Suppressor macrophage (primary cell): ENCODE measurements at regions not wholly inside any gene's neighbourhood (a gene's known extent, or its start where the extent isn't known, plus 50 kb on each side); places are given as distances from the start of the nearest gene placed in this dataset.

Experiments
- DNase-seq, 4 experiments: peaks; one replicate each; pipeline ENCODE4 v3.0.0-alpha.2; 2020 to 2022

- DNase-seq = no peak
Observed at GRCh38 chr13:30126903-30127428, 180.4 kb downstream of the KATNAL1 start.

DNA sequence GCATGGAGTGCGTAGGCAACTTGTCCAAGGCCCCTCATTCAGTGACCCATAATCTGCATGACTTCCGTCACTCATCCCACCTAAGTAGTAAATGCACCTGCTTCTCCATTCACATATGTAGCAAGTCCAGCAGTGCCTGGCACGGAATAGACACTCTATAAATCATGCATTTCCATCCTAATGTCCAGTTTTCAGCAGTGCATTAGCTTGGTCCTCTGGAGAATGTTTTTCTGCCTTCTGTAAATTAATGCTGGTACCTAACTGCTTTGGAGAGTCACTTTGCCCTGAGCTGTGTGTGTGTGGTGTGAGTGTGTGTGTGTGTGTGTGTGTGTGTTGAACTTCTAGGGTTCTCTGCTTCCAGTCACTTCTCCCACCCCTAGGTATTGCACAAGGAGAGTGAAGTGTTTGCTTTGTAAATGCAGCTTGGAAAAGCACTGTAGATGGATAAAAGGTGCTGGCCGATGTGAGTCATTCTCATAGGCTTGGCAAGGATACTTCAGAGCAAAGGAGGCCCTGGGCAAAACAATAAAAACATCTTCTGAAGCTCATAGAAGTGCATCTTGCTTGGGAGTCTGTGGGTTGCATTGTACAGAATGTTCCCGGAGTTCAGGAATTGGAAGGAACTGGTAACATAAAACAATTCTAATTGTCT lies 181.8 kb downstream of the KATNAL1 start:
- no peak for DNase-seq

DNA sequence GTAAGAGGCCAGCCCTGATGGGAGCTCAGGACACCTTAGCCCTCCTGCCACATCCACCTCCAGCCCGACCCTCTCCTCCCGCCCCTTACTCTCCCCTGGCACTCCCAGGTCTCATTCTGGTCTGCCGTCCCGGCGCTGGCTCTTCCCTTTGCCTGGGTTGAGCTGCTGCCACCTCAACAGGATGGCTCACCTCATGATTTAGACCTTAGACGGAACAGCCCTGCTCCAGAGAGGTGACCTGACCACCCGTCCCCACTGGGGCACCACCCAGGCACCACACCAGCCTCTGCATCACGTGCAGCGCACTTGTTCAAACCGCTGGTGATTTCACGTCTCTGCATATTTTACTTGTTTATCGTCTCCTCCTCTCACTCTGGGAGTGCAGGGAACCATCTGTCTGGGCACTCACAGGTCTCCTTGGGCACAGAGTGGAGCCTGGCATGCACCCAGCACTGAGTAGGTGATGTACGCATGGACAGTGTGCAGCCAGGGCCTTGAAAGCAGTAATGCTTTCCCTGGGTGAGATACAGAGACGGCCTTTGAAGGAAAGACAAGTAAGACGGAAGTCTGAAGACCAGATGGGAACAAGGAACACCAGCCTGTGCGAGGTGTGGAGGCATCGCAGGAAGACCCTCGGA lies 183.1 kb downstream of the KATNAL1 start:
- DNase-seq = no peak

DNA sequence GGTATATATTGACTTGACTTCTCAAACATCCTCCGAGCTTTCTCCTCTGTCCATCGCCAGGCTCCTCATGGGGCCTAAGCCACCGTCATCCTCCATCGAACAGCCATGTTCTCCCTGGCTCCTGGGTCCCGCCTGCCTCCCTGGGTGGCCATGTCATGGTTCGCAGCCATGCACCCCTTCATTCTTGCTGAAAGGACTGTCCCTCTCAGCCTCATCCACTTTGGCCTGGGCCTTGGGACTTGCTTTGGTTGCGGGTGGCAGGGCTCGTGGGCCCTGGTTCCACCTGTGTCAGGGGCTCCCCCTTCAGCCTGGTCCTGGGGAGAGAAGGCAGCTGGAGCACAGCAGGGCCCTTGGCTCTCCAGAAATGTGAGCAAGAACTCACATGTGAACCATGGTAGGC lies 183.8 kb downstream of the KATNAL1 start:
- DNase-seq = no peak

GRCh38 chr13:30121666-30122065 lies 185.7 kb downstream of the KATNAL1 start:
- DNase-seq = no peak

DNA sequence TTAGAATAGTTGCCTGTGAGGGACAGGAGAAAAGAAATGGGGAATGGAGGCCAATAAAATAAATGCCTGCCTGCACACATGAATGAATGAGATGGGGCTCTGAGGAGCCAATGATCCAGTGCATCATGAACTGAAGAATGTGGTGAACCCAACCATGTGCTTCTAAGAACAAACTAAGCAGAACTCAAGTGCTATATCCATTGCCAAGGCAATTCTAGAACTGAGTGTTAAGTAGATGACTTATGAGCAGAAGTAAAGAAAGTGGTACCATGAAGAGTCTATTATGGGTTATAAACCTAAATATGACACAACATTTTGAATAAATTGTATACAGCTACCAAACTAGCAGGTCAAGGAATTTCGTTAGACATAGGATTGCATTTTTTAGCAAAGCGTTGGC lies 186.1 kb downstream of the KATNAL1 start:
- no peak for DNase-seq

- DNase-seq = no peak
Observed at GRCh38 chr13:30120133-30120822, 187.1 kb downstream of the KATNAL1 start.

GRCh38 chr13:30119476-30119875 lies 187.9 kb downstream of the KATNAL1 start:
- DNase-seq = no peak

GRCh38 chr13:30116379-30116778 lies 191.0 kb downstream of the KATNAL1 start:
- no peak for DNase-seq

DNA sequence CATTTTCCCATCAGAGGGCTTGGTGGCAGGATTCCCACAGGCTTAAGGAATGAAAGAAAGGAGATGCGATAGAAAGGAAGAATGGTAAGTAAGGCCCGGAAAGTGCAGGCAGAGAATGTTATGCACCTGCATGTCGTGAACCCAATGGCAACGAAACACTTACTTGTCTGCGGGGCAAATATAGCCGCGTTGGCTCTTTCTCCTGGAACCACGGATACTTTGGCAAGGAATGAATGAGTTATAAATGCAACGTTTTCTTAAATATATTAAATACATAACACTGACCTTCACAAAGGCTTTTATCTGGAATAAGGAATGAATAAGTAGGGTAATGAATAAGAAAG lies 192.1 kb downstream of the KATNAL1 start:
- DNase-seq = no peak

DNA sequence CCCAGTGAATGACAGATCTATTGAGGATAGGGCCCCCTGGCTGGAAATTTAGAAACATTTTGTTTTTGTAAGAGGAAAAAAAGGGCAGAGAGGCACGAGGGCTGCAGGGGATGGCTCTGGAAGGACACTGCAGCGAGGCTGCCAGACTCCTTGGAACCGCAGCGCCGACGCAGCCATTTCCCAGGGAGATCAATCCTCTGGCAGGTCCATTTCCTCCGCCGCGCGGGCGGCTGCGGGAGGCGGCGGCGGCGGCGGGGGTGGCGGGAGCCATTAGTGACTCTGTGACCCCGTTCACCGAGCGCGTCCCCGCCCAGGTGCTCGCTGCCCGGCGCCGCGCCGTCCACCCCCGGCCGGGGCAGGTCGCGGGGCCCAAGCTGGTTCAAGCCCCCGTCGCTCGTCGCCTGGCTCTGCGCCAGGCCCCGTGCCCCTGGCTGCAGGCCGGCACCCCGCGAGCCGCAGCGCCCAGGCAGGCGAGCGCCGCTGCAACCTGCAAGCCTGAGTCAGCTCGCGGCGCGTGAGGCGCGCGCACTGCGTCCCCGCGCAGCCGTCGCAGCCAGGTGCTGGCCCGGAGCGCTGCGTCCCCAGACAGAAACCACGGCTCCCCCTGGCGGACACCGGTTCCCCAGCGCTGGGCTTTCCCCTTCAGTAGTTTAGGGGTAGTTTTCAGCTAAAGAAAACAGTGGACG lies 192.6 kb downstream of the KATNAL1 start:
- peak; percentile 81 to 94 (median 90) for DNase-seq

DNA sequence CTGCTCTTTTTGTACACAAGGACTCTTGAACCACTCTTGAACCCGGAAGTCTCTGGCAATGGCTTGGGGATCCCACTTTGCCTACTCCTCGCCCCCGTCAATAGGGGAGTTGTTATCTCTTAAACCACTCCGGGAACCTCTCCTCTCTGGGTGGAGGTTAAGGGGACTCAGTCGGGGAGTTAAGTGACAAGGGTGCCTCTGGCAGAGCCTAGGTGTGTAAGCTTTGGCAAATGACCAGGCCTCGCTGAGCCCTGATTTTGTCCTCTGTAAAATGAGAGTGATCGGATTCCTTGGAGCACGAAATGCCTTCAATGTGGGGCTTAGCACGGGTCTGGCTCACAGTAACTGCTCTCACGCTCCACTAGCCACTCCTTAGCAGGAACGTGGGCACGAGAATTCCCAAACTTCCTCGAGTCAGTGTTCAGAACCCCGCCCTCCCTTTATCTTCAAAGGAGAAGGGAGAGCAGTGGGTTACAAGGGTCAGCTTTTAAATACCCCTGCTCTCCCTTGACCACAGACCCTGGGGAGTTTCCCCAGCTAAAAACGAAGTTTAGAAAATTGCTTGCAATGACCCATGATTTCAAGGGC lies 193.3 kb downstream of the KATNAL1 start:
- no peak for DNase-seq

DNA sequence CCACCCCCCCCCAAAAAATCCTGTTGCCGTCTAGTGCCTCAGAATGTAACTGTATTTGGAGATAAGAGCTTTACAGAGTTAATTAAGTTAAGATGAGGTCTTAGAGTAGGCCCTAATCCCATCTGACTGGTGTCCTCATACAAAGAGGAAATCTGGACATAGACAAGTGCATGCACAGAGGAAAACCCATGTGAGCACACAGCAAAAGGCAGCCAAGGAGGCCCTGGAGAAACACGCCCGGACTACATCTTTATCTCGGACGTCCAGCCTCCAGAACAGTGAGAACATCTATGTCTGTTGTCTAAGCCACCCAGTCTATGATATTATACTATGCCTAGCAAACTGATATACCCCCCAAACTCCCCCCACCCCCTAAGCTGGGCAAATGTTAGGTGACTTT lies 193.8 kb downstream of the KATNAL1 start:
- DNase-seq = peak in 2 of 4 experiments; percentile 23 to 26

- DNase-seq = peak; percentile 88 to 94 (median 92)
Observed at GRCh38 chr13:30112602-30113435, 194.5 kb downstream of the KATNAL1 start.

DNA sequence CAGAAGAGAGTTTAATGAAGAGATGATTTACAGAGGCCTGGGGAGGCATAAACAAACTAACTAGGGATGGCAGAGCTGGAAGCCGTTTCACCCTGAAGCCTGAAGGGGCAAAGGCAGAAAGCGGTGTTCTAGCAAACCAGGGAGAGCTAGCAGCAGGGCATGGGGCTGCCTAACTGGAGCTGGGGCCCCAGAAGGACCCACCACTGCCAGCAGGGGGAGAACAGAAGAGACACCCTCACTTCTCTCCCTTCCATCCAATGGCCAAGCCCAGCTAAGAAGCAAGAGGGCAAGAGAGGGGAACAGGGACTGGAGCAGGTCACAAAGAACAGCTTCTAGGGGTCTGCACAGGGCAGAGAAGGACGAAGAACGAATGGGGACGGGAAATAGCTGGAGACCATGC lies 195.5 kb downstream of the KATNAL1 start:
- DNase-seq = peak; percentile 16 to 41 (median 32)

DNA sequence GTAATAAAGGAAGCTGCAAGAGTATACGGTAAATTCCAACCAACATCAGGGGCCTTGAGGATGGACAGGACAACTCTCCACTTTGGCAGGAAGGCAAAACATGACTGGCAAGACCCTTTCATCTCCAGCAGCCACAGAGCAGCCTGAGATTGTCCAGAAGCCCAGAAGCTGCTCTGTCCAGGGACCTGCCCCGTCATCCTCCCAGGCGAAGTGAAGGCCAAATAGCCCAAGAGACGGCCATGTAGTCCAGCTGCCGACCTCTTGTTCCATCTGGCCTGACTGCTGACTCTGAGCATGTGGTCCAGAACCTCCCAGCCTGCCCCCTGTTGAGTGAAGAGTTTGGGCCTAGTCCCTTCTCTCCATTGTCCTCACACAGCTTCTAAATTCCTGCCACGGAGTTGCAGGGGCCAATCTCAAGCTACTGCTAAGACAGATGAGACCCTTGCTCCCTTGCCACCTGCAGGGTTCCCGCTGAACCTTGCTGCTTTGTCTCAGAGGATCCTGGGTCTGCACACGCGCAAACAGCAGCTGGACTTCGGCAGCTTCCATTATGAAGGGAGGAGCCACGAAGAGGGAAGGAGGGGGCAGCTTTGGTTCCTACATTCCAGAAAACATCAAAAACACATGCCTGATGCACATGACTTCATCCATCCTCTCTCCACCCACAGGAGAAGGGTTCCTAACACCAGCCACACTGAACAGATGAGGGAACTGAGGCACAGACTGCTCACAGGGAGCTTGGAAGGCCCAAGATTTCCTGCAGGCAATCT lies 196.9 kb downstream of the KATNAL1 start:
- peak in 2 of 4 experiments; percentile 23 to 25 for DNase-seq

- no peak for DNase-seq
Observed at GRCh38 chr13:30109471-30110135, 197.7 kb downstream of the KATNAL1 start.

DNA sequence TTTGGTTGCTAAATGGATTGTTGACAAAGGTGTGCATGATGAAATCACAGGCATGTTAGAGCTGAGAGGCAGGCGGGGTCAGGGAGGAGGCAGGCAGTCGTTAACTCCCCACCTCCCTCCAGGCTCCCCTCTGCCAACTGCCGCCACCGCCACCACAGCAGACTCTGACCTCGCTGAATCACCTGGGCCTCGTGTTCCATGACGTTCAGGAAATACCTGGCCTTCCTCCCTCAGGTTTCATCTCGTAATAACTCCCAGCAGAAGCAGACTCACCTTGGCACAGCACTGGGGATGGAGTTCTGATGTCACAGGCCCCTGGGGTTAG lies 198.5 kb downstream of the KATNAL1 start:
- no peak for DNase-seq

- DNase-seq = no peak
Observed at GRCh38 chr13:30108216-30108912, 199.0 kb downstream of the KATNAL1 start.
